HCT116 (cell line): ENCODE measurements at regions not wholly inside any gene's neighbourhood (a gene's known extent, or its start where the extent isn't known, plus 50 kb on each side); places are given as distances from the start of the nearest gene placed in this dataset.

Source experiments
- ATAC-seq: fragments of 200-7000 bp; cut with Tn5 transposase; 2 replicates; pipeline ENCODE4 v1.9.1; 2020; ENCODE audit warnings: mild to moderate bottlenecking, moderate library complexity
- BruUV-seq: library from RNA; stranded (reverse); fragments of 400-500 nt; replicated peaks from 2 replicates; lab custom pipeline; 2021; lab: Mats Ljungman, UMichigan
- CTCF ChIA-PET: fragments of 300-600 bp; sonication (Branson Sonifier 250); formaldehyde crosslinking; loops from one replicate; lab custom pipeline; 2021; ENCODE audit warnings: antibody characterized with exemption; lab: Charles Lee
- POLR2A ChIA-PET: fragments of 300-600, 350-600 bp; sonication (Branson Sonifier 250); formaldehyde crosslinking; loops from one replicate; lab custom pipeline; 2021; ENCODE audit warnings: antibody characterized with exemption; lab: Charles Lee
- RAD21 ChIA-PET, 2 experiments: fragments of 300-600 bp; sonication (Branson Sonifier 250); formaldehyde crosslinking; loops; one replicate each; lab custom pipeline; 2023; ENCODE audit warnings: low total read pairs in 2 of 2; ENCODE audit not compliant: uncharacterized antibody in 2 of 2, unreplicated experiment in 2 of 2, low non-redundant PET in 1 of 2; lab: Charles Lee
- DNase-seq: peaks from one replicate; pipeline ENCODE4 v3.0.0-alpha.2; 2010; ENCODE audit warnings: low read depth, low spot score
- H2AFZ ChIP-seq: fragments of 200-600 bp; shearing (Covaris generic), sonication (generic); 2 replicates; pipeline ENCODE4 v1.6.1; 2017; ENCODE audit warnings: low read depth, mixed run types, mixed read lengths, antibody characterized with exemption, low read length; ENCODE audit not compliant: poor library complexity, severe bottlenecking
- H3K27ac ChIP-seq: 2 replicates; pipeline ENCODE4 v1.5.1; 2012; ENCODE audit warnings: low read depth, low read length
- H3K27me3 ChIP-seq: fragments of 200-600 bp; sonication (generic); 2 replicates; pipeline ENCODE4 v1.6.1; 2016; ENCODE audit warnings: mixed run types, low read length, mixed read lengths; ENCODE audit not compliant: insufficient read depth
- H3K36me3 ChIP-seq, 2 experiments: fragments of 200-500 bp in 1 of 2; fragments of 200-600 bp in 1 of 2; sonication (Bioruptor generic) in 1 of 2; sonication (generic) in 1 of 2; 2 replicates each; pipeline versions ENCODE4 v1.5.1 to v1.6.1; 2014 to 2016; ENCODE audit warnings: low read length in 2 of 2, inconsistent platforms in 1 of 2, mixed read lengths in 1 of 2, mixed run types in 1 of 2; ENCODE audit not compliant: insufficient read depth in 2 of 2, control insufficient read depth in 1 of 2
- H3K4me1 ChIP-seq, 2 experiments: fragments of 200-600 bp in 1 of 2; sonication (generic) in 1 of 2; 2 replicates each; pipeline versions ENCODE4 v1.5.1 to v1.6.1; 2012 to 2017; ENCODE audit warnings: low read length in 2 of 2, inconsistent platforms in 1 of 2, mild to moderate bottlenecking in 1 of 2, mixed read lengths in 1 of 2, mixed run types in 1 of 2, moderate library complexity in 1 of 2; ENCODE audit not compliant: insufficient read depth in 2 of 2, control insufficient read depth in 1 of 2
- H3K4me2 ChIP-seq: fragments of 200-600 bp; sonication (generic); 2 replicates; pipeline ENCODE4 v1.6.1; 2017; ENCODE audit warnings: mixed run types, low read length, mixed read lengths
- H3K4me3 ChIP-seq, 2 experiments: fragments of 200-600 bp in 1 of 2; sonication (generic) in 1 of 2; replicated peaks in 1 of 2; 2 replicates each; pipeline ENCODE4 v1.5.1; 2011 to 2016; ENCODE audit warnings: low read length in 2 of 2, control low read depth in 1 of 2, low read depth in 1 of 2, mild to moderate bottlenecking in 1 of 2, mixed read lengths in 1 of 2, mixed run types in 1 of 2
- H3K79me2 ChIP-seq: fragments of 200-600 bp; sonication (generic); 2 replicates; pipeline ENCODE4 v1.6.1; 2017; ENCODE audit warnings: mild to moderate bottlenecking, mixed run types, low read length, moderate library complexity, mixed read lengths; ENCODE audit not compliant: insufficient read depth
- H3K9ac ChIP-seq: fragments of 200-600 bp; sonication (generic); 2 replicates; pipeline ENCODE4 v1.6.1; 2016; ENCODE audit warnings: low read length, mixed read lengths
- H3K9me2 ChIP-seq: fragments of 200-600 bp; sonication (generic), shearing (Covaris generic); 2 replicates; pipeline ENCODE4 v1.6.1; 2017; ENCODE audit warnings: mixed run types, mild to moderate bottlenecking, moderate library complexity; ENCODE audit not compliant: insufficient read depth
- H3K9me3 ChIP-seq, 2 experiments: fragments of 200-500 bp in 1 of 2; fragments of 200-600 bp in 1 of 2; sonication (Bioruptor generic) in 1 of 2; sonication (generic) in 1 of 2; 2 replicates each; pipeline ENCODE4 v1.6.1; 2014 to 2017; ENCODE audit warnings: low read length in 2 of 2, mixed read lengths in 2 of 2, inconsistent platforms in 1 of 2, low read depth in 1 of 2, mild to moderate bottlenecking in 1 of 2, mixed run types in 1 of 2, moderate library complexity in 1 of 2; ENCODE audit not compliant: control insufficient read depth in 1 of 2, insufficient read depth in 1 of 2
- H4K20me1 ChIP-seq: fragments of 200-600 bp; sonication (generic), shearing (Covaris generic); 2 replicates; pipeline ENCODE4 v1.6.1; 2017; ENCODE audit warnings: mixed run types, mild to moderate bottlenecking, moderate library complexity; ENCODE audit not compliant: insufficient read depth
- ATF3 ChIP-seq: IDR thresholded peaks from 2 replicates; pipeline ENCODE4 v1.6.1; 2012
- CEBPB ChIP-seq: IDR thresholded peaks from 2 replicates; pipeline ENCODE4 v1.6.1; 2012; ENCODE audit warnings: low read depth
- EGR1 ChIP-seq: IDR thresholded peaks from 2 replicates; pipeline ENCODE4 v1.6.1; 2012; ENCODE audit warnings: low read depth
- ELF1 ChIP-seq: IDR thresholded peaks from 2 replicates; pipeline ENCODE4 v1.6.1; 2012; ENCODE audit warnings: low read depth, borderline replicate concordance
- EZH2 ChIP-seq: fragments of 200-600 bp; sonication (generic); IDR thresholded peaks from 2 replicates; pipeline ENCODE4 v1.6.1; 2017; ENCODE audit warnings: antibody characterized with exemption, mixed run types
- FOSL1 ChIP-seq: IDR thresholded peaks from 2 replicates; pipeline ENCODE4 v1.6.1; 2012; ENCODE audit warnings: low read depth
- POLR2A ChIP-seq: IDR thresholded peaks from 2 replicates; pipeline ENCODE4 v1.7.0; 2011; ENCODE audit warnings: borderline replicate concordance; ENCODE audit not compliant: insufficient read depth, insufficient read length; ENCODE audit errors: extremely low read depth
- RAD21 ChIP-seq: IDR thresholded peaks from 2 replicates; pipeline ENCODE4 v1.6.1; 2012; ENCODE audit warnings: low read depth, mild to moderate bottlenecking
- SIN3A ChIP-seq: IDR thresholded peaks from 2 replicates; pipeline ENCODE4 v1.6.1; 2012; ENCODE audit warnings: low read depth
- SRF ChIP-seq: IDR thresholded peaks from 2 replicates; pipeline ENCODE4 v1.6.1; 2012; ENCODE audit warnings: low read depth
- TCF7L2 ChIP-seq: IDR thresholded peaks from 2 replicates; pipeline ENCODE4 v1.7.0; 2011; ENCODE audit warnings: borderline replicate concordance, inconsistent platforms; ENCODE audit not compliant: insufficient read depth, insufficient read length; ENCODE audit errors: extremely low read depth
- ZFX ChIP-seq: fragments of 450-650 bp; IDR thresholded peaks from 2 replicates; pipeline ENCODE4 v1.6.1; 2017
- ZNF274 ChIP-seq: fragments of 200-500 bp; sonication (Bioruptor generic); IDR thresholded peaks from 2 replicates; pipeline ENCODE4 v1.6.1; 2014; ENCODE audit warnings: mild to moderate bottlenecking, low read depth, low read length, inconsistent platforms
- intact Hi-C: fragments of 100-400 bp; cut with micrococcal nuclease; formaldehyde crosslinking; loops from 2 replicates; pipeline ENCODE4 v1.10.0; 2022
- TF ChIP-seq, protein P1 (sequence below): IDR thresholded peaks from 2 replicates; pipeline ENCODE4 v1.6.1; 2011; ENCODE audit warnings: mild to moderate bottlenecking, low read length, moderate library complexity; ENCODE audit not compliant: insufficient replicate concordance; ENCODE audit errors: extremely low read depth
- TF ChIP-seq, protein P2 (sequence below): IDR thresholded peaks from 2 replicates; pipeline ENCODE4 v1.6.1; 2012
- TF ChIP-seq, protein P3 (sequence below), 3 experiments: fragments of 200-600 bp in 1 of 3; sonication (generic) in 1 of 3; IDR thresholded peaks in 2 of 3; conservative IDR thresholded peaks in 1 of 3; 2 replicates each; pipeline ENCODE4 v1.5.1; 2012 to 2017; ENCODE audit warnings: low read depth in 2 of 3, low read length in 2 of 3, antibody characterized with exemption in 1 of 3, borderline replicate concordance in 1 of 3, control low read depth in 1 of 3, mild to moderate bottlenecking in 1 of 3, mixed read lengths in 1 of 3, mixed run types in 1 of 3, moderate library complexity in 1 of 3; ENCODE audit not compliant: insufficient read depth in 1 of 3
- TF ChIP-seq, protein P4 (sequence below): IDR thresholded peaks from 2 replicates; pipeline ENCODE4 v1.6.1; 2012; ENCODE audit warnings: low read depth

GRCh38 chr13:59012731-59013130 lies 1151.0 kb downstream of the DIAPH3 start:
- no peak for ATAC-seq
- BruUV-seq, result no TSS peak
- RAD21 ChIA-PET, result no interaction called here

More at GRCh38 chr13:59012731-59013130, 1151.0 kb downstream of the DIAPH3 start:
- Histone ChIP-seq H3K27ac (no peak overlapping the region), H3K27me3 (no peaks in the 10 kb centered on the region), H3K36me3 (no peaks in the 10 kb centered on the region), H3K9me3 (peaks cover 8 to 42% of the 10 kb centered on the region in 2 experiments; a peak in 2 of 4 replicates), H3K79me2 (no peaks in the 10 kb centered on the region), H2AFZ (no peak overlapping the region), H3K9ac (no peak overlapping the region), H3K4me3 (no peak overlapping the region), H3K4me1 (no peaks in the 10 kb centered on the region), H3K4me2 (no peak overlapping the region), H4K20me1 (no peaks in the 10 kb centered on the region), H3K9me2 (no peaks in the 10 kb centered on the region)
- TF ChIP-seq ZFX, result no peak
- no peak for TF ChIP-seq TCF7L2
- TF ChIP-seq FOSL1, result no peak
- no peak for TF ChIP-seq POLR2A
- TF ChIP-seq, protein P1, sequence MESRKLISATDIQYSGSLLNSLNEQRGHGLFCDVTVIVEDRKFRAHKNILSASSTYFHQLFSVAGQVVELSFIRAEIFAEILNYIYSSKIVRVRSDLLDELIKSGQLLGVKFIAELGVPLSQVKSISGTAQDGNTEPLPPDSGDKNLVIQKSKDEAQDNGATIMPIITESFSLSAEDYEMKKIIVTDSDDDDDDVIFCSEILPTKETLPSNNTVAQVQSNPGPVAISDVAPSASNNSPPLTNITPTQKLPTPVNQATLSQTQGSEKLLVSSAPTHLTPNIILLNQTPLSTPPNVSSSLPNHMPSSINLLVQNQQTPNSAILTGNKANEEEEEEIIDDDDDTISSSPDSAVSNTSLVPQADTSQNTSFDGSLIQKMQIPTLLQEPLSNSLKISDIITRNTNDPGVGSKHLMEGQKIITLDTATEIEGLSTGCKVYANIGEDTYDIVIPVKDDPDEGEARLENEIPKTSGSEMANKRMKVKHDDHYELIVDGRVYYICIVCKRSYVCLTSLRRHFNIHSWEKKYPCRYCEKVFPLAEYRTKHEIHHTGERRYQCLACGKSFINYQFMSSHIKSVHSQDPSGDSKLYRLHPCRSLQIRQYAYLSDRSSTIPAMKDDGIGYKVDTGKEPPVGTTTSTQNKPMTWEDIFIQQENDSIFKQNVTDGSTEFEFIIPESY, result no peak
- TF ChIP-seq, protein P2, sequence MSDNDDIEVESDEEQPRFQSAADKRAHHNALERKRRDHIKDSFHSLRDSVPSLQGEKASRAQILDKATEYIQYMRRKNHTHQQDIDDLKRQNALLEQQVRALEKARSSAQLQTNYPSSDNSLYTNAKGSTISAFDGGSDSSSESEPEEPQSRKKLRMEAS, result no peak
- no peak for TF ChIP-seq RAD21
- no peak for TF ChIP-seq CEBPB
- TF ChIP-seq, protein P3, sequence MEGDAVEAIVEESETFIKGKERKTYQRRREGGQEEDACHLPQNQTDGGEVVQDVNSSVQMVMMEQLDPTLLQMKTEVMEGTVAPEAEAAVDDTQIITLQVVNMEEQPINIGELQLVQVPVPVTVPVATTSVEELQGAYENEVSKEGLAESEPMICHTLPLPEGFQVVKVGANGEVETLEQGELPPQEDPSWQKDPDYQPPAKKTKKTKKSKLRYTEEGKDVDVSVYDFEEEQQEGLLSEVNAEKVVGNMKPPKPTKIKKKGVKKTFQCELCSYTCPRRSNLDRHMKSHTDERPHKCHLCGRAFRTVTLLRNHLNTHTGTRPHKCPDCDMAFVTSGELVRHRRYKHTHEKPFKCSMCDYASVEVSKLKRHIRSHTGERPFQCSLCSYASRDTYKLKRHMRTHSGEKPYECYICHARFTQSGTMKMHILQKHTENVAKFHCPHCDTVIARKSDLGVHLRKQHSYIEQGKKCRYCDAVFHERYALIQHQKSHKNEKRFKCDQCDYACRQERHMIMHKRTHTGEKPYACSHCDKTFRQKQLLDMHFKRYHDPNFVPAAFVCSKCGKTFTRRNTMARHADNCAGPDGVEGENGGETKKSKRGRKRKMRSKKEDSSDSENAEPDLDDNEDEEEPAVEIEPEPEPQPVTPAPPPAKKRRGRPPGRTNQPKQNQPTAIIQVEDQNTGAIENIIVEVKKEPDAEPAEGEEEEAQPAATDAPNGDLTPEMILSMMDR (IDR thresholded peaks at IDR 0.05 in 2 of 3, conservative IDR thresholded peaks at IDR 0.05 in 1 of 3; ENCODE audit: borderline replicate concordance in 1 of 3, insufficient read depth in 1 of 3, low read depth in 2 of 3, low read length in 2 of 3), result no peak
- TF ChIP-seq ZNF274, result no peak
- no peak for TF ChIP-seq SIN3A
- TF ChIP-seq ATF3, result no peak
- TF ChIP-seq EZH2, result no peak
- no peak for TF ChIP-seq ELF1
- no peak for TF ChIP-seq SRF
- TF ChIP-seq EGR1, result no peak
- TF ChIP-seq, protein P4, sequence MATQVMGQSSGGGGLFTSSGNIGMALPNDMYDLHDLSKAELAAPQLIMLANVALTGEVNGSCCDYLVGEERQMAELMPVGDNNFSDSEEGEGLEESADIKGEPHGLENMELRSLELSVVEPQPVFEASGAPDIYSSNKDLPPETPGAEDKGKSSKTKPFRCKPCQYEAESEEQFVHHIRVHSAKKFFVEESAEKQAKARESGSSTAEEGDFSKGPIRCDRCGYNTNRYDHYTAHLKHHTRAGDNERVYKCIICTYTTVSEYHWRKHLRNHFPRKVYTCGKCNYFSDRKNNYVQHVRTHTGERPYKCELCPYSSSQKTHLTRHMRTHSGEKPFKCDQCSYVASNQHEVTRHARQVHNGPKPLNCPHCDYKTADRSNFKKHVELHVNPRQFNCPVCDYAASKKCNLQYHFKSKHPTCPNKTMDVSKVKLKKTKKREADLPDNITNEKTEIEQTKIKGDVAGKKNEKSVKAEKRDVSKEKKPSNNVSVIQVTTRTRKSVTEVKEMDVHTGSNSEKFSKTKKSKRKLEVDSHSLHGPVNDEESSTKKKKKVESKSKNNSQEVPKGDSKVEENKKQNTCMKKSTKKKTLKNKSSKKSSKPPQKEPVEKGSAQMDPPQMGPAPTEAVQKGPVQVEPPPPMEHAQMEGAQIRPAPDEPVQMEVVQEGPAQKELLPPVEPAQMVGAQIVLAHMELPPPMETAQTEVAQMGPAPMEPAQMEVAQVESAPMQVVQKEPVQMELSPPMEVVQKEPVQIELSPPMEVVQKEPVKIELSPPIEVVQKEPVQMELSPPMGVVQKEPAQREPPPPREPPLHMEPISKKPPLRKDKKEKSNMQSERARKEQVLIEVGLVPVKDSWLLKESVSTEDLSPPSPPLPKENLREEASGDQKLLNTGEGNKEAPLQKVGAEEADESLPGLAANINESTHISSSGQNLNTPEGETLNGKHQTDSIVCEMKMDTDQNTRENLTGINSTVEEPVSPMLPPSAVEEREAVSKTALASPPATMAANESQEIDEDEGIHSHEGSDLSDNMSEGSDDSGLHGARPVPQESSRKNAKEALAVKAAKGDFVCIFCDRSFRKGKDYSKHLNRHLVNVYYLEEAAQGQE, result no peak
- DNase-seq, result no peak
- CTCF ChIA-PET, result no interaction called here
- POLR2A ChIA-PET, result no interaction called here
- intact Hi-C loops, result no loop called here
